ENCODE measurements at regions not wholly inside any gene's neighbourhood (a gene's known extent, or its start where the extent isn't known, plus 50 kb on each side); places are given as distances from the start of the nearest gene placed in this dataset.

- Histone ChIP-seq H3K36me3 (ENCODE audit: insufficient read depth, low read length, poor library complexity, severe bottlenecking) (no peaks in the 10 kb centered on the region), H3K9me3 (ENCODE audit: low read depth, low read length, poor library complexity, severe bottlenecking) (no peaks in the 10 kb centered on the region), H3K27ac (ENCODE audit: low read depth, low read length, poor library complexity, severe bottlenecking) (no peak overlapping the region), H3K4me3 (ENCODE audit: low read depth, low read length, poor library complexity, severe bottlenecking) (no peak overlapping the region), H3K4me1 (ENCODE audit: insufficient read depth, low read length, poor library complexity, severe bottlenecking) (no peaks in the 10 kb centered on the region), H3K27me3 (replicated peaks; ENCODE audit: insufficient read depth, low read depth, low read length, poor library complexity) (no peaks in the 10 kb centered on the region)
- ChIA-PET POLR2A (ENCODE audit: low non-redundant PET) (no interaction called here), CTCF (no interaction called here)
- intact Hi-C loops (cut with micrococcal nuclease; ENCODE audit: unreplicated experiment): no loop called here
- BruUV-seq (replicated peaks): no TSS peak
- TF ChIP-seq EZH2 (IDR thresholded peaks at IDR 0.05; ENCODE audit: borderline replicate concordance, low read depth, low read length, poor library complexity, severe bottlenecking) (no peak), CTCF (conservative IDR thresholded peaks at IDR 0.05; ENCODE audit: low read depth, low read length) (no peak)
- DNase-seq (ENCODE audit: low spot score): no peak
These were observed 139.3 kb upstream of the VCX2 start for GRCh38 chrX:8310409-8310808.

GRCh38 chrX:8313844-8314243 lies 142.8 kb upstream of the VCX2 start:
- Histone ChIP-seq H3K36me3 (ENCODE audit: insufficient read depth, low read length, poor library complexity, severe bottlenecking) (no peaks in the 10 kb centered on the region), H3K9me3 (ENCODE audit: low read depth, low read length, poor library complexity, severe bottlenecking) (no peaks in the 10 kb centered on the region), H3K4me3 (ENCODE audit: low read depth, low read length, poor library complexity, severe bottlenecking) (no peak overlapping the region), H3K4me1 (ENCODE audit: insufficient read depth, low read length, poor library complexity, severe bottlenecking) (no peaks in the 10 kb centered on the region), H3K27me3 (replicated peaks; ENCODE audit: insufficient read depth, low read depth, low read length, poor library complexity) (no peaks in the 10 kb centered on the region), H3K27ac (ENCODE audit: low read depth, low read length, poor library complexity, severe bottlenecking) (no peak overlapping the region)
- TF ChIP-seq CTCF (conservative IDR thresholded peaks at IDR 0.05; ENCODE audit: low read depth, low read length) (no peak), EZH2 (IDR thresholded peaks at IDR 0.05; ENCODE audit: borderline replicate concordance, low read depth, low read length, poor library complexity, severe bottlenecking) (no peak)
- BruUV-seq (replicated peaks): no TSS peak
- CTCF ChIA-PET: no interaction called here
- POLR2A ChIA-PET (ENCODE audit: low non-redundant PET): no interaction called here
- no peak for DNase-seq (ENCODE audit: low spot score)
- intact Hi-C loops (cut with micrococcal nuclease; ENCODE audit: unreplicated experiment): no loop called here

GRCh38 chrX:8314881-8315280 lies 143.8 kb upstream of the VCX2 start:
- H3K27me3 ChIP-seq (replicated peaks; ENCODE audit: insufficient read depth, low read depth, low read length, poor library complexity): no peaks in the 10 kb centered on the region

More at GRCh38 chrX:8314881-8315280, 143.8 kb upstream of the VCX2 start:
- no peak for DNase-seq (ENCODE audit: low spot score)
- POLR2A ChIA-PET (ENCODE audit: low non-redundant PET): no interaction called here
- Histone ChIP-seq H3K4me1 (ENCODE audit: insufficient read depth, low read length, poor library complexity, severe bottlenecking) (no peaks in the 10 kb centered on the region), H3K9me3 (ENCODE audit: low read depth, low read length, poor library complexity, severe bottlenecking) (no peaks in the 10 kb centered on the region), H3K4me3 (ENCODE audit: low read depth, low read length, poor library complexity, severe bottlenecking) (no peak overlapping the region), H3K27ac (ENCODE audit: low read depth, low read length, poor library complexity, severe bottlenecking) (no peak overlapping the region), H3K36me3 (ENCODE audit: insufficient read depth, low read length, poor library complexity, severe bottlenecking) (no peaks in the 10 kb centered on the region)
- no TSS peak for BruUV-seq (replicated peaks)
- intact Hi-C loops (cut with micrococcal nuclease; ENCODE audit: unreplicated experiment): no loop called here
- CTCF ChIA-PET: no interaction called here
- no peak for TF ChIP-seq CTCF (conservative IDR thresholded peaks at IDR 0.05; ENCODE audit: low read depth, low read length)
- TF ChIP-seq EZH2 (IDR thresholded peaks at IDR 0.05; ENCODE audit: borderline replicate concordance, low read depth, low read length, poor library complexity, severe bottlenecking): no peak

Data from A673 (cell line).